ENCODE measurements at regions not wholly inside any gene's neighbourhood (a gene's known extent, or its start where the extent isn't known, plus 50 kb on each side); places are given as distances from the start of the nearest gene placed in this dataset.

- TF ChIP-seq POLR2A (IDR thresholded peaks at IDR 0.05) (no peak), CTCF (IDR thresholded peaks at IDR 0.05) (no peak), EP300 (IDR thresholded peaks at IDR 0.05) (no peak)
These were observed 2191.0 kb upstream of the ACO1 start for GRCh38 chr9:30193421-30193820.

All from ovary (tissue), 3 donors.